GM12873 (cell line): ENCODE measurements at regions not wholly inside any gene's neighbourhood (a gene's known extent, or its start where the extent isn't known, plus 50 kb on each side); places are given as distances from the start of the nearest gene placed in this dataset.

Experiments
- TF ChIP-seq, protein P1 (sequence below): IDR thresholded peaks from 2 replicates; pipeline ENCODE4 v1.5.1; 2012; ENCODE audit warnings: low read depth, mild to moderate bottlenecking, moderate library complexity, low read length, control low read depth; ENCODE audit not compliant: insufficient read depth; ENCODE audit errors: missing control alignments

DNA sequence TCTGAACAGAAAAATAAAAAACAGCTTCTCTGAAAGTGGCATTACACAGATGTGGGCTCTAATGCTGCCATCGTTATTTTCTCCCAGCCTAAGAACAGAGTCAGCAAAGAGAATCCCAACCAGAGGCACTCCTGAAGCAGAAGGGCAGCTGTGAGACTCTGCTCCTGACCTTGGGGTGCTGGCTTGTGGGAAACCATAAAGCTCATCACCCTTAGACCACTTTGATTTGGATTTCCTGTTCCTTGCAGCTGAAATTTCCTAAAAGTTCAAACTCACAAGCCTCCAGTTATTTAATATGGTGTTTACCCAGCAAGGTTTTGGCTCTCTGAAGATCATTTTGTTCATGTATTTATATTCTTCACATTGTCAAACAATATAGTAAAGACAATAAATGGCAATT lies 814.8 kb downstream of the TNS3 start:
- TF ChIP-seq, protein P1, sequence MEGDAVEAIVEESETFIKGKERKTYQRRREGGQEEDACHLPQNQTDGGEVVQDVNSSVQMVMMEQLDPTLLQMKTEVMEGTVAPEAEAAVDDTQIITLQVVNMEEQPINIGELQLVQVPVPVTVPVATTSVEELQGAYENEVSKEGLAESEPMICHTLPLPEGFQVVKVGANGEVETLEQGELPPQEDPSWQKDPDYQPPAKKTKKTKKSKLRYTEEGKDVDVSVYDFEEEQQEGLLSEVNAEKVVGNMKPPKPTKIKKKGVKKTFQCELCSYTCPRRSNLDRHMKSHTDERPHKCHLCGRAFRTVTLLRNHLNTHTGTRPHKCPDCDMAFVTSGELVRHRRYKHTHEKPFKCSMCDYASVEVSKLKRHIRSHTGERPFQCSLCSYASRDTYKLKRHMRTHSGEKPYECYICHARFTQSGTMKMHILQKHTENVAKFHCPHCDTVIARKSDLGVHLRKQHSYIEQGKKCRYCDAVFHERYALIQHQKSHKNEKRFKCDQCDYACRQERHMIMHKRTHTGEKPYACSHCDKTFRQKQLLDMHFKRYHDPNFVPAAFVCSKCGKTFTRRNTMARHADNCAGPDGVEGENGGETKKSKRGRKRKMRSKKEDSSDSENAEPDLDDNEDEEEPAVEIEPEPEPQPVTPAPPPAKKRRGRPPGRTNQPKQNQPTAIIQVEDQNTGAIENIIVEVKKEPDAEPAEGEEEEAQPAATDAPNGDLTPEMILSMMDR, result no peak

DNA sequence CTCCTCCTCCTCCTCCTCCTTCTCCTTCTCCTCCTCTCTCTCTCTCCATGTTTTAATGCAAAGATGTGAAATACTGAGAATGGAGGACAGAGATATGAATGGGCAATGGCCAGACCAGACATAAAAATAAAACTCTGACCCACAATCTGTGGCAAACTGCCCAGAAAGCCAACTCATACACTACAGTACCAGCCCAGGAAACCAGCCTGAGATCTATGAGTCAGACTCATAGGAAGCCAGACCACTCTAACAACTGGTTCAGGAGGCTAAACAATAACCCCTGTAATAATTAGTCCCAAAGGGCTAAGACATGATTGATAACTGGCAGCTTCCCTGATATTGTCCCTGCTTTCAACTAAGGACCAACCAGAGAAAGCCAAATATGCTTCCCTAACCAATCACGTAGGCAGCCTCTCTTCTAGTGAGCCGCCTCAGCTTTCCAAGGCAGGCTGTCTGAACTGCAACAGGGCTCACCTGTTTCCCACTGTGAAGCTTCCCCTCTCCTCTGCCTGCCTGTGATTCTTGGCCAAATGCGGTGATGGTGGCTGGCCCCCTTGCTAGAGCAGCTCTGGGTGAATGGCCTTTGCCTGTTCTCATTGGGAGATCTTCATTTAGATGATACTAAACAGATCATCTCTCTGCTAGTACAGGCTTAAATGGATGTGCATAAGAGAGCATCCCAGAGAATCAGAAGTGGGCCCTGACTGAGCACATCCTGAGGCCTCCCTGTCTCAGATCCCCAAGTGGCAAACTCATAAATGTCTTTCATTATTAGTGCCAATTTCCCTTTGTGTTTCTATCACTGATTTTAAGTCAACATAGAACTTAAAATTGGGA lies 817.6 kb downstream of the TNS3 start:
- TF ChIP-seq, protein P1, result no peak

DNA sequence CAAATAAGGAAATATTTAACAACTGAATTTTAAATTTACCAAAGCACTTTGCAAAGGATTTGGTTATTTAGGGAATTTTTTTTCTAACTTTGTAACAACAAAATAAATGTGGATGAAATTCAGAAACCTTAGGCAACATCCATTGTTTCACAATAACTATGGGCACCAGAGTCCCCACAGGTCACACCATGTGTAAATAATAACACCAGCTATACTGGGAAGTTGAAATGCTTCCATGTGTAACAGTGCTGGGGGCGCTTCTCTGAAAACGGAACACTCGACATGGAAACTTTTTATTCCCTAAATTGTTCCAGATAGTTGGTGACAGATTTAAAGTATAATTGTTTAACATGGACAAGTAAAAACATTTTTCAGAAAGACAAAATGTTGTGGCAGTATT lies 818.6 kb downstream of the TNS3 start:
- TF ChIP-seq, protein P1, result no peak

DNA sequence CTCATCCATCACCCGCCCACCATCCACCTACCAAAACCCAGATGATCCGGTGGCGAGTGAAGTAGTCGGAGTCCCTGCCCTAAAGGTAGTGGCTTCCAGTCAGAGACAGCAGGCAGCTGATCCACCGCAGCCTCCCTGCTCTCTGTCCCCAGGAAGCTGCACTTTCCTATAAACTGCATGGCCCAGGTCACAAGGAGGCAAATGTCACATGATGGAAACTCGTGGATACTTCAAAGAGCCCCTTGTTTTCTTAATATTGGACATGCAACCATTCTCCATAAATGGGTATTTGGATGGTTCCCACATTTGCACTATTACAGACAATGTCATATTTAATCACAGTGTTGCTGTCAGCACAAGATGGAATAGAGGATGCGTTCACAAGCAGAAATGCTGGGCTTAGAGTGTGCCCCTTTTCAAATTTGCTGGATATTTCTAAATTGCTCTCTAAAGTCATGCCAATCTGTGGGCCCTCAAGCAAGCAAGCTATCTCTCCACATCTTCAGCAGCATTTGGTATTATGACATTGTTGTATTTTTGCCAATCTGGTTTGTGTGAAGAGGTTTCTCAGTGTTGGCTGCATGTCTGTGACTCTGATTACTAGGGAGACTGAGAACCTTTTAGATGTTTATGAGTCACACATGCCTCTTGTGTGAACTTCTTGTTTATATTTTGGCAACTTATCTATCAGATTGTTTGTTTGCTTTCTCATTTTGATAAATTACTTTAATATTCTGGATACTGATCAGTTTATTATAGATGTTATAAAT lies 822.0 kb downstream of the TNS3 start:
- TF ChIP-seq, protein P1, result no peak

DNA sequence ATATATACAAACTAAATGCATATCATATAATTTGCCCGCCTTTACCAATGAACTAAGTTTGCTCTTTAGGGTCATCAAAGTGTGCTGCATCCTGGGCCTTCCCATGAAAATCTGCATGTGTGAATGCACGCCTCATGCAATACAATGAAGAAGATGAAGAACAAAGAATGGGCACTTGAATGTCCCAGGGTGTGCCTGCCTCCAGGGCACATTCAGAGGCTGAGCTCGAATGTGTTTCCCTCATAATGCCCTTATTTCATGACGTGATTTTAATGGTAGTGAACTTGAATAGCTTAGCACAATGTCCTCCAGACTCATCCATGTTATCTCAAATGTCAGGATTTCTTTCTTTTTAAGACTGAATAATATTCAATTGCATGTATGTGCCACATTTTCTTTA lies 824.9 kb downstream of the TNS3 start:
- TF ChIP-seq, protein P1, result no peak

DNA sequence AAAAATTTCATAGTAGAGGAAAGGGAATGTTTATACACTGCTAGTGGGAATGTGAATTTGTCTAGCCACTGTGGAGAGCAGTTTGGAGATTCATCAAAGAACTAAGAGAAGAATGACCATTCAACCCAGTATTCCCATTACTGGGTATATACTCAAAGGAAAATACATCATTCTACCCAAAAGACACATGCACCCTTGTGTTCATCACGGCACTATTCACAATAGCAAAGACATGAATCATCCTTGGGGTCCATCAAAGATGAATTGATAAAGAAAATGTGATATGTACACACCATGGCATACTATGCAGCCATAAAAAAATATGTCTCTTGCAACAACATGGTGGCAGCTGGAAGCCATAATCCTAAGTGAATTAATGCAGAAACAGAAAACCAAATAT lies 825.7 kb downstream of the TNS3 start:
- TF ChIP-seq, protein P1, result no peak
